Stimulated activated naive B cell treated with anti-CD40 and anti-IgM and Interleukin-4, amounts not matched to agents 10 μg/mL and 1 μg/mL and 100 μg/mL, for 72 hours (primary cell): ENCODE measurements at regions not wholly inside any gene's neighbourhood (a gene's known extent, or its start where the extent isn't known, plus 50 kb on each side); places are given as distances from the start of the nearest gene placed in this dataset.

Source experiments
- ATAC-seq, 2 donors: fragments of 150-1000 bp; cut with Tn5 transposase; replicated peaks; 2 replicates each; pipeline ENCODE4 v1.10.0; 2021; ENCODE audit warnings: moderate library complexity in 1 of 2
- DNase-seq: peaks from one replicate; pipeline ENCODE4 v3.0.0; 2021
- H3K27ac Mint-ChIP-seq: one replicate; pipeline ENCODE4 v1.8.0; 2022; ENCODE audit warnings: mild to moderate bottlenecking, mixed read lengths
- H3K27me3 Mint-ChIP-seq, 2 donors: one replicate each; pipeline ENCODE4 v1.8.0; 2022; ENCODE audit warnings: mixed read lengths in 2 of 2
- H3K36me3 Mint-ChIP-seq, 2 donors: one replicate each; pipeline ENCODE4 v1.8.0; 2022; ENCODE audit warnings: mixed read lengths in 2 of 2, mild to moderate bottlenecking in 1 of 2
- H3K4me1 Mint-ChIP-seq, 2 donors: one replicate each; pipeline ENCODE4 v1.8.0; 2022; ENCODE audit warnings: mixed read lengths in 2 of 2, mild to moderate bottlenecking in 1 of 2
- H3K4me3 Mint-ChIP-seq, 2 donors: one replicate each; pipeline ENCODE4 v1.8.0; 2022; ENCODE audit warnings: mild to moderate bottlenecking in 2 of 2, mixed read lengths in 2 of 2, moderate library complexity in 1 of 2
- H3K9me3 Mint-ChIP-seq, 2 donors: one replicate each; pipeline ENCODE4 v1.8.0; 2022; ENCODE audit warnings: mixed read lengths in 2 of 2, mild to moderate bottlenecking in 1 of 2

GRCh38 chr9:89730715-89731114, 125.9 kb downstream of the GADD45G start:
- Mint-ChIP-seq H3K36me3 (no peaks in the 10 kb centered on the region), H3K9me3 (no peaks in the 10 kb centered on the region), H3K4me1 (peaks cover 0 to 6% of the 10 kb centered on the region in 2 donors), H3K27ac (no peak overlapping the region), H3K4me3 (no peak overlapping the region), H3K27me3 (no peaks in the 10 kb centered on the region)
- DNase-seq = no peak
- no peak for ATAC-seq

- Mint-ChIP-seq H3K4me1 (peaks cover 0 to 6% of the 10 kb centered on the region in 2 donors), H3K36me3 (no peaks in the 10 kb centered on the region), H3K27me3 (no peaks in the 10 kb centered on the region), H3K4me3 (peak overlapping the region in 1 of 2 donors; percentile 2), H3K27ac (no peak overlapping the region), H3K9me3 (no peaks in the 10 kb centered on the region)
- ATAC-seq (peak; percentile 23 to 36), DNase-seq (no peak)
Observed at GRCh38 chr9:89731262-89732182, 126.7 kb downstream of the GADD45G start.

GRCh38 chr9:89732295-89732938, 127.6 kb downstream of the GADD45G start:
- no peaks in the 10 kb centered on the region for H3K27me3 Mint-ChIP-seq
- H3K36me3 Mint-ChIP-seq = no peaks in the 10 kb centered on the region
- ATAC-seq (no peak), DNase-seq (no peak)
- peaks cover 0 to 6% of the 10 kb centered on the region in 2 donors for H3K4me1 Mint-ChIP-seq
- H3K27ac Mint-ChIP-seq = no peak overlapping the region
- H3K9me3 Mint-ChIP-seq = no peaks in the 10 kb centered on the region
- H3K4me3 Mint-ChIP-seq = no peak overlapping the region

- Mint-ChIP-seq H3K4me3 (no peak overlapping the region), H3K4me1 (peaks cover 0 to 6% of the 10 kb centered on the region in 2 donors), H3K27me3 (no peaks in the 10 kb centered on the region), H3K36me3 (no peaks in the 10 kb centered on the region), H3K9me3 (no peaks in the 10 kb centered on the region), H3K27ac (no peak overlapping the region)
- no peak for ATAC-seq
- DNase-seq = no peak
Observed at GRCh38 chr9:89732939-89733324, 128.1 kb downstream of the GADD45G start.

GRCh38 chr9:89734600-89735041, 129.8 kb downstream of the GADD45G start:
- peaks cover 15% of the 10 kb centered on the region in 2 donors for H3K4me1 Mint-ChIP-seq
- no peak overlapping the region for H3K4me3 Mint-ChIP-seq
- H3K27ac Mint-ChIP-seq = no peak overlapping the region
- DNase-seq = no peak
- H3K9me3 Mint-ChIP-seq = no peaks in the 10 kb centered on the region
- no peaks in the 10 kb centered on the region for H3K27me3 Mint-ChIP-seq
- ATAC-seq = no peak
- H3K36me3 Mint-ChIP-seq = no peaks in the 10 kb centered on the region

- Mint-ChIP-seq H3K9me3 (no peaks in the 10 kb centered on the region), H3K4me3 (no peak overlapping the region), H3K27ac (no peak overlapping the region), H3K36me3 (no peaks in the 10 kb centered on the region), H3K27me3 (no peaks in the 10 kb centered on the region), H3K4me1 (peaks cover 34 to 48% of the 10 kb centered on the region in 2 donors)
- ATAC-seq (no peak), DNase-seq (no peak)
Observed at GRCh38 chr9:89738137-89738932, 133.5 kb downstream of the GADD45G start.

GRCh38 chr9:89739511-89739910, 134.7 kb downstream of the GADD45G start:
- no peak for DNase-seq
- no peaks in the 10 kb centered on the region for H3K27me3 Mint-ChIP-seq
- H3K4me3 Mint-ChIP-seq = peak overlapping the region in 1 of 2 donors; percentile 35
- no peaks in the 10 kb centered on the region for H3K36me3 Mint-ChIP-seq
- peak overlapping the region; percentile 62 for H3K27ac Mint-ChIP-seq
- ATAC-seq = peak; percentile 26 to 45
- peaks cover 39 to 60% of the 10 kb centered on the region in 2 donors for H3K4me1 Mint-ChIP-seq
- H3K9me3 Mint-ChIP-seq = no peaks in the 10 kb centered on the region

- Mint-ChIP-seq H3K9me3 (no peaks in the 10 kb centered on the region), H3K36me3 (no peaks in the 10 kb centered on the region), H3K4me3 (no peak overlapping the region), H3K27ac (no peak overlapping the region), H3K4me1 (peaks cover 41 to 62% of the 10 kb centered on the region in 2 donors), H3K27me3 (no peaks in the 10 kb centered on the region)
- DNase-seq (no peak), ATAC-seq (no peak)
Observed at GRCh38 chr9:89739916-89740315, 135.1 kb downstream of the GADD45G start.

- ATAC-seq (peak; percentile 91), DNase-seq (peak; percentile 34)
- Mint-ChIP-seq H3K9me3 (no peaks in the 10 kb centered on the region), H3K27ac (peak overlapping the region; percentile 14), H3K27me3 (no peaks in the 10 kb centered on the region), H3K4me3 (peak overlapping the region; percentile 56 to 61), H3K36me3 (no peaks in the 10 kb centered on the region), H3K4me1 (peaks cover 47 to 68% of the 10 kb centered on the region in 2 donors)
Observed at GRCh38 chr9:89740722-89741121, 135.9 kb downstream of the GADD45G start.

- Mint-ChIP-seq H3K27me3 (no peaks in the 10 kb centered on the region), H3K9me3 (no peaks in the 10 kb centered on the region), H3K36me3 (no peaks in the 10 kb centered on the region), H3K4me1 (peaks cover 48 to 79% of the 10 kb centered on the region in 2 donors), H3K27ac (no peak overlapping the region), H3K4me3 (no peak overlapping the region)
- ATAC-seq (no peak), DNase-seq (no peak)
Observed at GRCh38 chr9:89742660-89743059, 137.8 kb downstream of the GADD45G start.

GRCh38 chr9:89743216-89743572, 138.4 kb downstream of the GADD45G start:
- Mint-ChIP-seq H3K4me3 (peak overlapping the region in 1 of 2 donors; percentile 36), H3K9me3 (no peaks in the 10 kb centered on the region), H3K4me1 (peaks cover 51 to 83% of the 10 kb centered on the region in 2 donors), H3K27ac (peak overlapping the region; percentile 86), H3K27me3 (no peaks in the 10 kb centered on the region), H3K36me3 (no peaks in the 10 kb centered on the region)
- DNase-seq = no peak
- ATAC-seq = peak; percentile 37 to 43

GRCh38 chr9:89743573-89744254, 138.9 kb downstream of the GADD45G start:
- Mint-ChIP-seq H3K27me3 (no peaks in the 10 kb centered on the region), H3K4me3 (peak overlapping the region; percentile 10 to 36), H3K9me3 (no peaks in the 10 kb centered on the region), H3K27ac (peak overlapping the region; percentile 86), H3K4me1 (peaks cover 52 to 83% of the 10 kb centered on the region in 2 donors), H3K36me3 (no peaks in the 10 kb centered on the region)
- no peak for DNase-seq
- ATAC-seq = peak; percentile 48 to 63

GRCh38 chr9:89744255-89744648, 139.4 kb downstream of the GADD45G start:
- no peak for DNase-seq
- H3K36me3 Mint-ChIP-seq = no peaks in the 10 kb centered on the region
- H3K4me1 Mint-ChIP-seq = peaks cover 53 to 83% of the 10 kb centered on the region in 2 donors
- H3K27ac Mint-ChIP-seq = no peak overlapping the region
- no peak overlapping the region for H3K4me3 Mint-ChIP-seq
- H3K27me3 Mint-ChIP-seq = peaks cover 0 to 1% of the 10 kb centered on the region in 2 donors
- ATAC-seq = no peak
- no peaks in the 10 kb centered on the region for H3K9me3 Mint-ChIP-seq

- DNase-seq = no peak
- no peaks in the 10 kb centered on the region for H3K36me3 Mint-ChIP-seq
- no peaks in the 10 kb centered on the region for H3K9me3 Mint-ChIP-seq
- H3K27me3 Mint-ChIP-seq = peaks cover 0 to 5% of the 10 kb centered on the region in 2 donors
- peaks cover 52 to 83% of the 10 kb centered on the region in 2 donors for H3K4me1 Mint-ChIP-seq
- ATAC-seq = no peak
- H3K4me3 Mint-ChIP-seq = no peak overlapping the region
- no peak overlapping the region for H3K27ac Mint-ChIP-seq
Observed at GRCh38 chr9:89744730-89745129, 139.9 kb downstream of the GADD45G start.
